SK-N-SH (cell line): ENCODE measurements at regions not wholly inside any gene's neighbourhood (a gene's known extent, or its start where the extent isn't known, plus 50 kb on each side); places are given as distances from the start of the nearest gene placed in this dataset.

ENCODE experiments used
- CTCF ChIA-PET: fragments of 300-600, 350-600 bp; formaldehyde crosslinking; extraction: SDS; loops from one replicate; lab custom pipeline; 2021; lab: Yijun Ruan, JAX
- POLR2A ChIA-PET: fragments of 350-600 bp; sonication (Branson Sonifier 250); formaldehyde crosslinking; extraction: SDS; loops from one replicate; lab custom pipeline; 2020; ENCODE audit warnings: antibody characterized with exemption, inconsistent platforms; lab: Yijun Ruan, JAX
- DNase-seq: peaks from one replicate; pipeline ENCODE4 v3.0.0; 2012
- H2AFZ ChIP-seq: fragments of 200-600 bp; sonication (generic); 2 replicates; pipeline ENCODE4 v1.8.1; 2016; ENCODE audit warnings: antibody characterized with exemption, mild to moderate bottlenecking, low read depth
- H3F3A ChIP-seq: fragments of 200-600 bp; sonication (generic); replicated peaks from 2 replicates; pipeline ENCODE3; 2016; ENCODE audit warnings: antibody characterized with exemption, mild to moderate bottlenecking; ENCODE audit not compliant: insufficient read depth
- H3K27ac ChIP-seq, 2 experiments: fragments of 200-500 bp in 1 of 2; fragments of 200-600 bp in 1 of 2; sonication (Bioruptor generic) in 1 of 2; sonication (generic), shearing (Covaris generic) in 1 of 2; 2 replicates each; pipeline versions ENCODE4 v1.5.1 to v1.6.1; 2014 to 2016; ENCODE audit warnings: low read depth in 2 of 2, inconsistent platforms in 1 of 2, low read length in 1 of 2, mild to moderate bottlenecking in 1 of 2, mixed read lengths in 1 of 2
- H3K27me3 ChIP-seq: fragments of 200-600 bp; sonication (generic), shearing (Covaris generic); 2 replicates; pipeline ENCODE4 v1.6.1; 2016; ENCODE audit warnings: mixed run types; ENCODE audit not compliant: insufficient read depth
- H3K36me3 ChIP-seq, 2 experiments: fragments of 200-500 bp in 1 of 2; fragments of 200-600 bp in 1 of 2; sonication (Bioruptor generic) in 1 of 2; sonication (generic) in 1 of 2; replicated peaks in 1 of 2; 2 replicates each; pipeline versions ENCODE3 to v1.5.1; 2014 to 2016; ENCODE audit warnings: low read length in 1 of 2, mild to moderate bottlenecking in 1 of 2; ENCODE audit not compliant: insufficient read depth in 2 of 2, control insufficient read depth in 1 of 2
- H3K4me1 ChIP-seq, 2 experiments: fragments of 200-500 bp in 1 of 2; fragments of 200-600 bp in 1 of 2; sonication (Bioruptor generic) in 1 of 2; sonication (generic), shearing (Covaris generic) in 1 of 2; 2 replicates each; pipeline versions ENCODE4 v1.5.1 to v1.6.1; 2014 to 2016; ENCODE audit warnings: low read depth in 1 of 2, low read length in 1 of 2, mixed run types in 1 of 2; ENCODE audit not compliant: insufficient read depth in 2 of 2, control insufficient read depth in 1 of 2
- H3K4me2 ChIP-seq: fragments of 200-600 bp; sonication (generic), shearing (Covaris generic); 2 replicates; pipeline ENCODE4 v1.6.1; 2017; ENCODE audit warnings: mixed run types
- H3K4me3 ChIP-seq, 2 experiments: fragments of 200-500 bp in 1 of 2; fragments of 200-600 bp in 1 of 2; sonication (Bioruptor generic) in 1 of 2; sonication (generic), shearing (Covaris generic) in 1 of 2; 2 replicates each; pipeline versions ENCODE4 v1.5.1 to v1.8.1; 2014 to 2016; ENCODE audit warnings: low read depth in 2 of 2, inconsistent platforms in 1 of 2, low read length in 1 of 2, mild to moderate bottlenecking in 1 of 2, mixed read lengths in 1 of 2, moderate library complexity in 1 of 2
- H3K79me2 ChIP-seq: fragments of 200-600 bp; sonication (generic); 2 replicates; pipeline ENCODE4 v1.8.1; 2017; ENCODE audit warnings: mild to moderate bottlenecking; ENCODE audit not compliant: insufficient read depth
- H3K9ac ChIP-seq: fragments of 200-600 bp; sonication (generic); 2 replicates; pipeline ENCODE4 v1.6.1; 2017; ENCODE audit warnings: mixed run types
- H3K9me2 ChIP-seq: fragments of 200-600 bp; sonication (generic); 2 replicates; pipeline ENCODE4 v1.6.1; 2017; ENCODE audit warnings: mixed run types
- H3K9me3 ChIP-seq: fragments of 200-600 bp; sonication (generic); 2 replicates; pipeline ENCODE4 v1.6.1; 2017; ENCODE audit warnings: mixed run types, mild to moderate bottlenecking, moderate library complexity
- H4K20me1 ChIP-seq: fragments of 200-600 bp; sonication (generic); 2 replicates; pipeline ENCODE4 v1.6.1; 2017; ENCODE audit warnings: mild to moderate bottlenecking, mixed run types; ENCODE audit not compliant: insufficient read depth
- CHD2 ChIP-seq: fragments of 150-350 bp; IDR thresholded peaks from 2 replicates; pipeline ENCODE4 v1.6.1; 2018; ENCODE audit warnings: low read length; ENCODE audit not compliant: partially characterized antibody
- ELF1 ChIP-seq: IDR thresholded peaks from 2 replicates; pipeline ENCODE4 v1.4.0; 2012
- EP300 ChIP-seq, 2 experiments: IDR thresholded peaks; 2 replicates each; pipeline versions ENCODE4 v1.4.0 to v1.6.1; 2012; ENCODE audit warnings: borderline replicate concordance in 1 of 2, low read depth in 1 of 2, low read length in 1 of 2
- EZH2phosphoT487 ChIP-seq: fragments of 200-600 bp; sonication (generic); IDR thresholded peaks from 2 replicates; pipeline ENCODE4 v1.6.1; 2017; ENCODE audit warnings: low read depth, mixed run types, mild to moderate bottlenecking, antibody characterized with exemption, moderate library complexity, borderline replicate concordance
- FOXJ3 ChIP-seq: sonication (generic); formaldehyde crosslinking; IDR thresholded peaks from 2 replicates; pipeline ENCODE4 v1.5.1; 2020; ENCODE audit warnings: mild to moderate bottlenecking, missing genetic modification reagents
- FOXM1 ChIP-seq: IDR thresholded peaks from 2 replicates; pipeline ENCODE4 v1.4.0; 2012; ENCODE audit warnings: low read depth, mild to moderate bottlenecking
- GABPA ChIP-seq: IDR thresholded peaks from 2 replicates; pipeline ENCODE4 v1.4.0; 2012; ENCODE audit warnings: low read depth, mild to moderate bottlenecking
- JUND ChIP-seq: IDR thresholded peaks from 2 replicates; pipeline ENCODE4 v1.4.0; 2012
- MEF2A ChIP-seq: IDR thresholded peaks from 2 replicates; pipeline ENCODE4 v1.4.0; 2012; ENCODE audit warnings: low read depth, borderline replicate concordance
- MXI1 ChIP-seq: IDR thresholded peaks from 2 replicates; pipeline ENCODE4 v1.6.1; 2012; ENCODE audit warnings: mild to moderate bottlenecking, low read depth, low read length, improper control_type of control experiment
- NRF1 ChIP-seq: IDR thresholded peaks from 2 replicates; pipeline ENCODE4 v1.6.1; 2012; ENCODE audit warnings: low read depth, mild to moderate bottlenecking, low read length
- PBX3 ChIP-seq: IDR thresholded peaks from 2 replicates; pipeline ENCODE4; 2012
- POLR2AphosphoS5 ChIP-seq: IDR thresholded peaks from 2 replicates; pipeline ENCODE4 v1.6.1; 2012; ENCODE audit warnings: low read depth, low read length
- RAD21 ChIP-seq: IDR thresholded peaks from 2 replicates; pipeline ENCODE4 v1.6.1; 2012; ENCODE audit warnings: mild to moderate bottlenecking, low read length
- RCOR1 ChIP-seq: fragments of 150-350 bp; IDR thresholded peaks from 2 replicates; pipeline ENCODE4 v1.6.1; 2017; ENCODE audit warnings: antibody characterized with exemption, low read length
- REST ChIP-seq: IDR thresholded peaks from 2 replicates; pipeline ENCODE4 v1.6.1; 2012; ENCODE audit warnings: mild to moderate bottlenecking, low read depth, low read length, moderate library complexity
- RFX5 ChIP-seq: IDR thresholded peaks from 2 replicates; pipeline ENCODE4 v1.6.1; 2012; ENCODE audit warnings: mild to moderate bottlenecking, improper control_type of control experiment, low read length
- RXRA ChIP-seq: IDR thresholded peaks from 2 replicates; pipeline ENCODE4 v1.4.0; 2012; ENCODE audit warnings: low read depth, mild to moderate bottlenecking, borderline replicate concordance
- SIN3A ChIP-seq: IDR thresholded peaks from 2 replicates; pipeline ENCODE4 v1.6.1; 2012; ENCODE audit warnings: low read depth, mild to moderate bottlenecking, low read length, moderate library complexity, borderline replicate concordance
- SMC3 ChIP-seq: IDR thresholded peaks from 2 replicates; pipeline ENCODE4 v1.6.1; 2012; ENCODE audit warnings: low read depth, low read length, improper control_type of control experiment
- TAF1 ChIP-seq: IDR thresholded peaks from 2 replicates; pipeline ENCODE4 v1.6.1; 2012; ENCODE audit warnings: low read depth, mild to moderate bottlenecking, low read length, moderate library complexity, borderline replicate concordance
- TCF12 ChIP-seq: IDR thresholded peaks from 2 replicates; pipeline ENCODE4 v1.4.0; 2012
- YY1 ChIP-seq: IDR thresholded peaks from 2 replicates; pipeline ENCODE4 v1.4.0; 2012; ENCODE audit warnings: low read depth, mild to moderate bottlenecking
- ZBTB33 ChIP-seq: IDR thresholded peaks from 2 replicates; pipeline ENCODE4 v1.4.0; 2012; ENCODE audit warnings: low read depth, borderline replicate concordance
- WGBS: methylation state at CpG from one replicate; pipeline ENCODE4 v1.1.6; 2017; ENCODE audit warnings: low lambda C conversion rate; 5-methylcytosine and 5-hydroxymethylcytosine counted together
- TF ChIP-seq, protein P1 (sequence below): IDR thresholded peaks from 2 replicates; pipeline ENCODE4 v1.4.0; 2012; ENCODE audit warnings: low read depth
- TF ChIP-seq, protein P2 (sequence below): fragments of 150-350 bp; IDR thresholded peaks from 2 replicates; pipeline ENCODE4 v1.6.1; 2017; ENCODE audit warnings: antibody characterized with exemption, low read length, low read depth, borderline replicate concordance
- TF ChIP-seq, protein P3 (sequence below): IDR thresholded peaks from 2 replicates; pipeline ENCODE4 v1.4.0; 2012; ENCODE audit warnings: low read depth, borderline replicate concordance

DNA sequence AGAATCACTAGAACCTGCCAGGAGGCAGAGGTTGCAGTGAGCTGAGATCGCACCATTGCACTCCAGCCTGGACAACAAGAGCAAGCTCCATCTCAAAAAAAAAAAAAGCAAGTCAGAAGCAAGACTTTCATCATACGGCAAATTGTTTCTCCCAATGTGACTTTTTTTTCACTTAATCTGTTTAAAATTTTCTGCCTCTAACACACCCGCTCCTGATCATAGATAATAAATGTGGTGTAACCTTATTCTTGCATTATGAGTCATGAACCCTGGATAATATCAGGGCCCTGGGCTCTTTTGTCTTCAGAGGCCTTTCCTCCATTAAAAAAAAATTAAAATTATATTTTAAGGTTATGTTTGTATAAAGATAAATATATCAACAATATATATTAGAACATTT is 111.4 kb upstream of the JCAD start:
- Histone ChIP-seq H3K36me3 (no peaks in the 10 kb centered on the region), H3K4me1 (peaks cover 2 to 13% of the 10 kb centered on the region in 2 experiments; a peak in 3 of 4 replicates), H3K9me3 (no peaks in the 10 kb centered on the region), H3K27ac (peak overlapping the region in 1 of 2 experiments; percentile 73; a peak in 2 of 4 replicates), H3F3A (peaks cover 25% of the 10 kb centered on the region), H2AFZ (0 out of 2 replicates have a peak overlapping the region, but pooled peaks have one; percentile 27), H4K20me1 (no peaks in the 10 kb centered on the region), H3K9ac (no peak overlapping the region), H3K79me2 (no peaks in the 10 kb centered on the region), H3K4me3 (no peak overlapping the region), H3K27me3 (no peaks in the 10 kb centered on the region), H3K9me2 (no peaks in the 10 kb centered on the region), H3K4me2 (peak overlapping the region; percentile 48; the same call in 1 of the 2 replicates)
- POLR2A ChIA-PET: no interaction called here
- CTCF ChIA-PET: interaction anchor here (1.9 kb wide), 1 partner anchor 169 kb away, joined by 4 read pairs; no protein-coding TSS in a partner anchor
- no peak for DNase-seq
- WGBS: 39% methylated on average over 3 of the region's 3 CpGs
- TF ChIP-seq, protein P1, sequence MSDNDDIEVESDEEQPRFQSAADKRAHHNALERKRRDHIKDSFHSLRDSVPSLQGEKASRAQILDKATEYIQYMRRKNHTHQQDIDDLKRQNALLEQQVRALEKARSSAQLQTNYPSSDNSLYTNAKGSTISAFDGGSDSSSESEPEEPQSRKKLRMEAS: no peak
- no peak for TF ChIP-seq FOXJ3
- no peak for TF ChIP-seq GABPA
- TF ChIP-seq EZH2phosphoT487: no peak
- TF ChIP-seq, protein P2, sequence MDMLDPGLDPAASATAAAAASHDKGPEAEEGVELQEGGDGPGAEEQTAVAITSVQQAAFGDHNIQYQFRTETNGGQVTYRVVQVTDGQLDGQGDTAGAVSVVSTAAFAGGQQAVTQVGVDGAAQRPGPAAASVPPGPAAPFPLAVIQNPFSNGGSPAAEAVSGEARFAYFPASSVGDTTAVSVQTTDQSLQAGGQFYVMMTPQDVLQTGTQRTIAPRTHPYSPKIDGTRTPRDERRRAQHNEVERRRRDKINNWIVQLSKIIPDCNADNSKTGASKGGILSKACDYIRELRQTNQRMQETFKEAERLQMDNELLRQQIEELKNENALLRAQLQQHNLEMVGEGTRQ: no peak
- peak; percentile 71; the same call in 1 of the 2 replicates for TF ChIP-seq RXRA
- peak; percentile 45 to 84; a peak in 3 of 4 replicates for TF ChIP-seq EP300 (IDR thresholded peaks at IDR 0.05; ENCODE audit: borderline replicate concordance in 1 of 2, low read depth in 1 of 2, low read length in 1 of 2)
- peak; percentile 64; the same call in 1 of the 2 replicates for TF ChIP-seq POLR2AphosphoS5
- peak; percentile 96 for TF ChIP-seq TCF12
- no peak for TF ChIP-seq SIN3A
- TF ChIP-seq RCOR1: no peak
- TF ChIP-seq CHD2: no peak
- no peak for TF ChIP-seq ELF1
- TF ChIP-seq FOXM1: peak; percentile 83; the same call in 1 of the 2 replicates
- TF ChIP-seq RAD21: no peak
- TF ChIP-seq MEF2A: peak; percentile 29; the same call in 1 of the 2 replicates
- no peak for TF ChIP-seq YY1
- TF ChIP-seq REST: no peak
- TF ChIP-seq RFX5: no peak
- TF ChIP-seq SMC3: no peak
- TF ChIP-seq PBX3: peak; percentile 85
- peak; percentile 91 for TF ChIP-seq JUND
- no peak for TF ChIP-seq TAF1
- TF ChIP-seq ZBTB33: no peak
- TF ChIP-seq MXI1: no peak
- no peak for TF ChIP-seq NRF1
- TF ChIP-seq, protein P3, sequence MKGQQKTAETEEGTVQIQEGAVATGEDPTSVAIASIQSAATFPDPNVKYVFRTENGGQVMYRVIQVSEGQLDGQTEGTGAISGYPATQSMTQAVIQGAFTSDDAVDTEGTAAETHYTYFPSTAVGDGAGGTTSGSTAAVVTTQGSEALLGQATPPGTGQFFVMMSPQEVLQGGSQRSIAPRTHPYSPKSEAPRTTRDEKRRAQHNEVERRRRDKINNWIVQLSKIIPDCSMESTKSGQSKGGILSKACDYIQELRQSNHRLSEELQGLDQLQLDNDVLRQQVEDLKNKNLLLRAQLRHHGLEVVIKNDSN: no peak
